MM.1S (cell line): ENCODE measurements at regions not wholly inside any gene's neighbourhood (a gene's known extent, or its start where the extent isn't known, plus 50 kb on each side); places are given as distances from the start of the nearest gene placed in this dataset.

Experiments used
- DNase-seq: peaks from one replicate; pipeline ENCODE4 v3.0.0-alpha.2; 2015
- H2AFZ ChIP-seq: fragments of 300-600 bp; sonication (generic); 2 replicates; pipeline ENCODE4 v1.6.0; 2016; ENCODE audit warnings: antibody characterized with exemption, low read length
- H3F3A ChIP-seq: fragments of 300-600 bp; sonication (generic); 2 replicates; pipeline ENCODE4 v1.6.1; 2016; ENCODE audit warnings: mild to moderate bottlenecking, antibody characterized with exemption, low read length, moderate library complexity, mixed read lengths; ENCODE audit not compliant: insufficient read depth
- H3K27ac ChIP-seq: fragments of 300-600 bp; sonication (generic); 2 replicates; pipeline ENCODE4 v1.5.1; 2016; ENCODE audit warnings: mild to moderate bottlenecking, low read length
- H3K27me3 ChIP-seq: fragments of 300-600 bp; sonication (generic); replicated peaks from 2 replicates; pipeline ENCODE4 v1.6.0; 2016; ENCODE audit warnings: low read length; ENCODE audit not compliant: insufficient read depth
- H3K36me3 ChIP-seq: fragments of 300-600 bp; sonication (generic); replicated peaks from 2 replicates; pipeline ENCODE4 v1.6.1; 2016; ENCODE audit warnings: mild to moderate bottlenecking, low read length, mixed read lengths; ENCODE audit not compliant: insufficient read depth
- H3K4me1 ChIP-seq: fragments of 300-600 bp; sonication (generic); 2 replicates; pipeline ENCODE4 v1.6.1; 2016; ENCODE audit warnings: low read length, mixed read lengths
- H3K4me2 ChIP-seq: fragments of 300-600 bp; sonication (generic); 2 replicates; pipeline ENCODE4 v1.6.0; 2016; ENCODE audit warnings: low read depth, low read length
- H3K4me3 ChIP-seq: fragments of 300-600 bp; sonication (generic); 2 replicates; pipeline ENCODE4 v1.5.1; 2016; ENCODE audit warnings: low read length, mixed read lengths
- H3K79me2 ChIP-seq: fragments of 300-600 bp; sonication (generic); 2 replicates; pipeline ENCODE4 v1.6.1; 2016; ENCODE audit warnings: mixed run types, low read length, mixed read lengths
- H3K9ac ChIP-seq: fragments of 300-600 bp; sonication (generic); 2 replicates; pipeline ENCODE4 v1.6.1; 2016; ENCODE audit warnings: low read length, mixed read lengths
- H3K9me2 ChIP-seq: fragments of 300-600 bp; sonication (generic); replicated peaks from 2 replicates; pipeline ENCODE4 v1.6.1; 2016; ENCODE audit warnings: mild to moderate bottlenecking, low read length, mixed read lengths; ENCODE audit not compliant: insufficient read depth
- H3K9me3 ChIP-seq: fragments of 300-600 bp; sonication (generic); replicated peaks from 2 replicates; pipeline ENCODE4 v1.6.1; 2016; ENCODE audit warnings: mild to moderate bottlenecking, low read length, mixed read lengths; ENCODE audit not compliant: insufficient read depth
- H4K20me1 ChIP-seq: fragments of 300-600 bp; sonication (generic); 2 replicates; pipeline ENCODE4 v1.6.1; 2016; ENCODE audit warnings: mild to moderate bottlenecking, low read length, moderate library complexity, mixed read lengths; ENCODE audit not compliant: insufficient read depth
- CTCF ChIP-seq: fragments of 300-600 bp; sonication (generic); IDR thresholded peaks from 2 replicates; pipeline ENCODE4 v1.5.1; 2016; ENCODE audit warnings: antibody characterized with exemption, low read length, mixed read lengths
- EZH2 ChIP-seq: fragments of 300-600 bp; sonication (generic); optimal IDR thresholded peaks from 2 replicates; pipeline ENCODE3; 2017; ENCODE audit warnings: low read depth, mild to moderate bottlenecking, antibody characterized with exemption, low read length, mixed read lengths
- EZH2phosphoT487 ChIP-seq: fragments of 300-600 bp; sonication (generic); IDR thresholded peaks from 2 replicates; pipeline ENCODE4 v1.6.1; 2018; ENCODE audit warnings: antibody characterized with exemption, low read length

- Histone ChIP-seq H3F3A (no peaks in the 10 kb centered on the region), H3K36me3 (no peaks in the 10 kb centered on the region)
Measured at GRCh38 chr2:121061633-121062032, 223.4 kb downstream of the TFCP2L1 start.

GRCh38 chr2:121063471-121063870 lies 221.5 kb downstream of the TFCP2L1 start:
- no peak for DNase-seq
- Histone ChIP-seq H3K27ac (no peak overlapping the region), H3K27me3 (peaks cover 23% of the 10 kb centered on the region), H3K9ac (no peak overlapping the region), H3K4me3 (no peak overlapping the region), H3K79me2 (no peaks in the 10 kb centered on the region), H3K9me3 (no peaks in the 10 kb centered on the region), H3K4me1 (no peaks in the 10 kb centered on the region), H4K20me1 (no peaks in the 10 kb centered on the region), H3K36me3 (no peaks in the 10 kb centered on the region), H3K4me2 (no peak overlapping the region), H3K9me2 (no peaks in the 10 kb centered on the region), H2AFZ (no peak overlapping the region), H3F3A (no peaks in the 10 kb centered on the region)
- TF ChIP-seq EZH2 (no peak), CTCF (no peak), EZH2phosphoT487 (no peak)

More at GRCh38 chr2:121061633-121062032, 223.4 kb downstream of the TFCP2L1 start:
- H3K27me3 ChIP-seq = peaks cover 23% of the 10 kb centered on the region
- H3K9ac ChIP-seq = no peak overlapping the region
- no peak overlapping the region for H3K4me3 ChIP-seq
- no peaks in the 10 kb centered on the region for H3K4me1 ChIP-seq
- H3K27ac ChIP-seq = no peak overlapping the region
- no peak overlapping the region for H2AFZ ChIP-seq
- no peaks in the 10 kb centered on the region for H3K9me3 ChIP-seq
- no peaks in the 10 kb centered on the region for H3K9me2 ChIP-seq
- no peaks in the 10 kb centered on the region for H4K20me1 ChIP-seq
- H3K4me2 ChIP-seq = no peak overlapping the region
- no peaks in the 10 kb centered on the region for H3K79me2 ChIP-seq
- no peak for DNase-seq
- TF ChIP-seq EZH2 (no peak), EZH2phosphoT487 (no peak), CTCF (no peak)

- no peaks in the 10 kb centered on the region for H4K20me1 ChIP-seq
- no peak for DNase-seq
- H2AFZ ChIP-seq = no peak overlapping the region
- H3K27me3 ChIP-seq = peaks cover 23% of the 10 kb centered on the region
- H3K9me2 ChIP-seq = no peaks in the 10 kb centered on the region
- H3F3A ChIP-seq = no peaks in the 10 kb centered on the region
- H3K36me3 ChIP-seq = no peaks in the 10 kb centered on the region
- H3K4me2 ChIP-seq = no peak overlapping the region
- no peak overlapping the region for H3K9ac ChIP-seq
- no peaks in the 10 kb centered on the region for H3K9me3 ChIP-seq
- no peaks in the 10 kb centered on the region for H3K79me2 ChIP-seq
- H3K27ac ChIP-seq = no peak overlapping the region
- no peaks in the 10 kb centered on the region for H3K4me1 ChIP-seq
- no peak for TF ChIP-seq EZH2phosphoT487
- no peak for TF ChIP-seq CTCF
- TF ChIP-seq EZH2 = no peak
- no peak overlapping the region for H3K4me3 ChIP-seq
Measured at GRCh38 chr2:121064186-121064585, 220.8 kb downstream of the TFCP2L1 start.
